GM12878 (cell line): ENCODE measurements at regions not wholly inside any gene's neighbourhood (a gene's known extent, or its start where the extent isn't known, plus 50 kb on each side); places are given as distances from the start of the nearest gene placed in this dataset.

ENCODE experiments used
- ASH2L ChIP-seq: fragments of 300-600, 200-600 bp; sonication (generic); IDR thresholded peaks from 2 replicates; pipeline ENCODE4 v1.6.1; 2017; ENCODE audit warnings: low read depth, mild to moderate bottlenecking, borderline replicate concordance
- CHD2 ChIP-seq: IDR thresholded peaks from 2 replicates; pipeline ENCODE4 v1.6.1; 2011; ENCODE audit warnings: low read depth, low read length, improper control_type of control experiment, borderline replicate concordance
- ELK1 ChIP-seq: IDR thresholded peaks from 2 replicates; pipeline ENCODE4 v1.6.1; 2012; ENCODE audit warnings: low read depth, low read length, improper control_type of control experiment
- HDAC6 ChIP-seq: fragments of 200-600 bp; sonication (generic); IDR thresholded peaks from one replicate; pipeline ENCODE4 v1.8.0; 2017; ENCODE audit warnings: antibody characterized with exemption; ENCODE audit not compliant: unreplicated experiment
- JUND ChIP-seq: IDR thresholded peaks from 2 replicates; pipeline ENCODE4 v1.6.1; 2012; ENCODE audit warnings: low read depth, mild to moderate bottlenecking, low read length, improper control_type of control experiment, moderate library complexity
- MLLT1 ChIP-seq: fragments of 450-650 bp; IDR thresholded peaks from 2 replicates; pipeline ENCODE4 v1.6.1; 2016; ENCODE audit warnings: mild to moderate bottlenecking
- POLR2A ChIP-seq: IDR thresholded peaks from 2 replicates; pipeline ENCODE4 v1.6.1; 2011; ENCODE audit warnings: low read depth, mild to moderate bottlenecking, low read length
- RFX5 ChIP-seq: IDR thresholded peaks from 2 replicates; pipeline ENCODE4 v1.6.1; 2011; ENCODE audit warnings: low read depth, low read length, improper control_type of control experiment
- SMARCA5 ChIP-seq: fragments of 450-650 bp; IDR thresholded peaks from 2 replicates; pipeline ENCODE4 v1.6.1; 2017; ENCODE audit warnings: mild to moderate bottlenecking
- ZNF384 ChIP-seq: IDR thresholded peaks from 2 replicates; pipeline ENCODE4 v1.6.1; 2012; ENCODE audit warnings: low read depth, mild to moderate bottlenecking, low read length, improper control_type of control experiment, borderline replicate concordance
- TF ChIP-seq, protein P1 (sequence below): fragments of 450-650 bp; IDR thresholded peaks from 2 replicates; pipeline ENCODE4 v1.6.1; 2017; ENCODE audit warnings: mild to moderate bottlenecking, moderate library complexity
- TF ChIP-seq, protein P2 (sequence below): IDR thresholded peaks from 2 replicates; pipeline ENCODE4 v1.6.1; 2012; ENCODE audit warnings: low read depth, low read length, improper control_type of control experiment
- TF ChIP-seq, protein P3 (sequence below): IDR thresholded peaks from 2 replicates; pipeline ENCODE4 v1.6.1; 2011; ENCODE audit warnings: low read depth, low read length, improper control_type of control experiment, borderline replicate concordance

DNA sequence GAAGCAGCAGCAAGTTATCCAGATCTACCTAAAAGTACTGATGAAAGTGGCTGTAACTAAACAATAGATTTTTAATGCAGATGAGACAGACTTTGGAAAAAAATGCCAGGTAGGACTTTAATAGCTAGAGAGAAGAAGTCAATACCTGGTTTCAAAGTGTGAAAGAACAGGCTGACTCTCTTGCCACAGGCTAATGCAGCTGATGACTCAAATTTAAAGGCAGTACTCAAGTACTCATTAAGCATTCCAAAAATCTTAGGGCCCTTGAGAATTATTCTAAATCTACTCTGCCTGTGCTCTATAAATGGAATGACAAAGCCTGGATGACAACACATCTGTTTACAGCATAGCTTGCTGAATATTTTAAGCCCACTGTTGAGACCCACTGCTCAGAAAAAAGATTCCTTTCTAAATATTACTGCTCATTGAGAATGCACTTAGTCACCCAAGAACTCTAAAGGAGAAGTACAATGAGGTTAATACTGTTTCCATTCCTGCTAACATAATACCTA lies 68.6 kb upstream of the SYT1 start:
- TF ChIP-seq JUND (no peak), ZNF384 (no peak), MLLT1 (no peak), SMARCA5 (no peak), RFX5 (no peak), CHD2 (no peak), ELK1 (no peak), POLR2A (no peak), ASH2L (no peak), HDAC6 (no peak)
- TF ChIP-seq, protein P1, sequence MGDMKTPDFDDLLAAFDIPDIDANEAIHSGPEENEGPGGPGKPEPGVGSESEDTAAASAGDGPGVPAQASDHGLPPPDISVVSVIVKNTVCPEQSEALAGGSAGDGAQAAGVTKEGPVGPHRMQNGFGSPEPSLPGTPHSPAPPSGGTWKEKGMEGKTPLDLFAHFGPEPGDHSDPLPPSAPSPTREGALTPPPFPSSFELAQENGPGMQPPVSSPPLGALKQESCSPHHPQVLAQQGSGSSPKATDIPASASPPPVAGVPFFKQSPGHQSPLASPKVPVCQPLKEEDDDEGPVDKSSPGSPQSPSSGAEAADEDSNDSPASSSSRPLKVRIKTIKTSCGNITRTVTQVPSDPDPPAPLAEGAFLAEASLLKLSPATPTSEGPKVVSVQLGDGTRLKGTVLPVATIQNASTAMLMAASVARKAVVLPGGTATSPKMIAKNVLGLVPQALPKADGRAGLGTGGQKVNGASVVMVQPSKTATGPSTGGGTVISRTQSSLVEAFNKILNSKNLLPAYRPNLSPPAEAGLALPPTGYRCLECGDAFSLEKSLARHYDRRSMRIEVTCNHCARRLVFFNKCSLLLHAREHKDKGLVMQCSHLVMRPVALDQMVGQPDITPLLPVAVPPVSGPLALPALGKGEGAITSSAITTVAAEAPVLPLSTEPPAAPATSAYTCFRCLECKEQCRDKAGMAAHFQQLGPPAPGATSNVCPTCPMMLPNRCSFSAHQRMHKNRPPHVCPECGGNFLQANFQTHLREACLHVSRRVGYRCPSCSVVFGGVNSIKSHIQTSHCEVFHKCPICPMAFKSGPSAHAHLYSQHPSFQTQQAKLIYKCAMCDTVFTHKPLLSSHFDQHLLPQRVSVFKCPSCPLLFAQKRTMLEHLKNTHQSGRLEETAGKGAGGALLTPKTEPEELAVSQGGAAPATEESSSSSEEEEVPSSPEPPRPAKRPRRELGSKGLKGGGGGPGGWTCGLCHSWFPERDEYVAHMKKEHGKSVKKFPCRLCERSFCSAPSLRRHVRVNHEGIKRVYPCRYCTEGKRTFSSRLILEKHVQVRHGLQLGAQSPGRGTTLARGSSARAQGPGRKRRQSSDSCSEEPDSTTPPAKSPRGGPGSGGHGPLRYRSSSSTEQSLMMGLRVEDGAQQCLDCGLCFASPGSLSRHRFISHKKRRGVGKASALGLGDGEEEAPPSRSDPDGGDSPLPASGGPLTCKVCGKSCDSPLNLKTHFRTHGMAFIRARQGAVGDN, result no peak
- TF ChIP-seq, protein P2, sequence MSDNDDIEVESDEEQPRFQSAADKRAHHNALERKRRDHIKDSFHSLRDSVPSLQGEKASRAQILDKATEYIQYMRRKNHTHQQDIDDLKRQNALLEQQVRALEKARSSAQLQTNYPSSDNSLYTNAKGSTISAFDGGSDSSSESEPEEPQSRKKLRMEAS, result no peak
- TF ChIP-seq, protein P3, sequence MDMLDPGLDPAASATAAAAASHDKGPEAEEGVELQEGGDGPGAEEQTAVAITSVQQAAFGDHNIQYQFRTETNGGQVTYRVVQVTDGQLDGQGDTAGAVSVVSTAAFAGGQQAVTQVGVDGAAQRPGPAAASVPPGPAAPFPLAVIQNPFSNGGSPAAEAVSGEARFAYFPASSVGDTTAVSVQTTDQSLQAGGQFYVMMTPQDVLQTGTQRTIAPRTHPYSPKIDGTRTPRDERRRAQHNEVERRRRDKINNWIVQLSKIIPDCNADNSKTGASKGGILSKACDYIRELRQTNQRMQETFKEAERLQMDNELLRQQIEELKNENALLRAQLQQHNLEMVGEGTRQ, result no peak
